Amniotic stem cell (primary cell): ENCODE measurements at regions not wholly inside any gene's neighbourhood (a gene's known extent, or its start where the extent isn't known, plus 50 kb on each side); places are given as distances from the start of the nearest gene placed in this dataset.
"Not testable (repeated sequence)": the region's sequence is repeated elsewhere in the genome, so short reads cannot be mapped to it uniquely, and the experiment has no call there.

Experiments
- DNase-seq: peaks from one replicate; lab custom pipeline; 2025; lab: John Stamatoyannopoulos, UW

- no peak for DNase-seq
Observed at GRCh38 chr19:28744014-28744413, 468.9 kb downstream of the UQCRFS1 start.

GRCh38 chr19:28737021-28737895 is 475.7 kb downstream of the UQCRFS1 start:
- peak; percentile 1 for DNase-seq

- no peak for DNase-seq
Observed at GRCh38 chr19:28736528-28736927, 476.4 kb downstream of the UQCRFS1 start.

- DNase-seq: no peak
Observed at GRCh38 chr19:28731577-28731976, 481.4 kb downstream of the UQCRFS1 start.

GRCh38 chr19:28730791-28731512 is 482.0 kb downstream of the UQCRFS1 start:
- DNase-seq: no peak

GRCh38 chr19:28727480-28728159 is 485.3 kb downstream of the UQCRFS1 start:
- DNase-seq: no peak

DNA sequence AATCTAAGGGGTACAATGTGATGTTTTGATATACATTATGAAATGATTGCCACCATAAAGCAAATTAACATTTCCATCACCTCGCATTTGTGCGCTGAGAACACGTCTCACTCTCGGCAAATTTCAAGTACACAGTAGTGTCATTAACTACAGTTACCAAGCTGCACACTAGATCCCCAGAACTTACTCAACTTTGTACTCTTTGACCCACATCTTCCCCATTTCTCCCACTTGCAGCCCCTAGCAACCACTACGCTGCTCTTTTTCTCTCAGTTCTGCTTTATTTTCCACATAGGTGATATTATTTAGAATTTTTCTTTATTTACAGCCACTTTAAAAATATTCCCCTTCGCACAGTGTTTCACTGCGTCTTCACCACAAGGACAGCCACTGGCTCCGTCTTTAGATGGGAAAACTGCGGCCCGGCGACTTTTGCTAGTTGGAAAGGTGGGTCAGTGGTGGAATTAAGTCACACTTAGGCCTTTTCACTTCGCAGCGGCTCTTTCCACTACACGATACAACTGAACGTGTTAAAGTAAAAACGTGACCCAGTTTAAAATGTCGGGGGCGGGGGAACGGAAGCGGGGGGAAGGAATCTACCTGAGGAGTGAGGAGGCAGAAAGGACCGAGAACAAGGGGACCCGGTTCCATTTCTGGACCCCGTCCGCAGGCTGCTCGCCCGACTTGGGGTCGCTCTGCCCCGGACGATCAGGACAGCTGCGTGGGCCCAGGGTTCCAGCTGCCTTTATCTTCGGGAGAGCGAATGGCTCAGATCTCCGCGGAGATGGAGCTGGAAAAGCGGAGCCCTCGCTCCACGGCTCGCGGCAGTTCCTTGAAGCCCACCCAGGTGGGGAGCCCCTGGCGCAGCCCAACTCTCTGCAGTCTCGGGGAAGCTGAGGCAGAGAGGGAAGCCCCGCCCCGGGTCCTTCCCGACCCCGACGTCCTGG is 486.1 kb downstream of the UQCRFS1 start:
- no peak for DNase-seq

- no peak for DNase-seq
Observed at GRCh38 chr19:28718909-28719308, 494.0 kb downstream of the UQCRFS1 start.

- no peak for DNase-seq
Observed at GRCh38 chr19:28715157-28715556, 497.8 kb downstream of the UQCRFS1 start.

GRCh38 chr19:28711411-28711810 is 501.5 kb downstream of the UQCRFS1 start:
- DNase-seq: no peak

- DNase-seq: peak; percentile 20
Observed at GRCh38 chr19:28710278-28710677, 502.7 kb downstream of the UQCRFS1 start.

- no peak for DNase-seq
Observed at GRCh38 chr19:28706693-28707092, 506.3 kb downstream of the UQCRFS1 start.

- peak; percentile 39 for DNase-seq
Observed at GRCh38 chr19:28705008-28705407, 507.9 kb downstream of the UQCRFS1 start.

DNA sequence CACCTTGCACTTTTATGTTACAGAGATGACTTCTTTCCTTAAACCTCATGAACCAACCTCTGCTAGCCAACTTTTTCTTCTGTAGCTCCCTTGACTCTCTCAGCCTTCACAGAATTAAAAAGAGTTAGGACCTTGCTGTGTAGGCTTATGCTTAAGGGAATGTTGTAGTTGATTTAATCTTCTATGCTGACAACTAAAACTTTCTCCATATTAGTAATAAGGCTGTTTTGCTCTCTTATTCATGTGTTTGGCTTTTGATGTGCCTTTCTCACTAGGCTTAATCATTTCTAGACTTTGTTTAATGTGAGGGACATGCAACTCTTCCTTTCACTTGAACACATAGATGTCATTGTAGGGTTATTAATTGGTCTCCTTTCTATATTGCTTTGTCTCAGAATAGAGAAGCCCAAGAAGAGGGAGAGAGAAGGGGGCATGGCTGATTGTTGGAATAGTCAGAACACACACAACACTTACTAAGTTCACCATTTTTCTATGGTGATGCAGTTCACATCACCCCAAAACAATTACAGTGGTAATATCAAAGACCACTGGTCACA is 509.5 kb downstream of the UQCRFS1 start:
- DNase-seq: no peak

DNA sequence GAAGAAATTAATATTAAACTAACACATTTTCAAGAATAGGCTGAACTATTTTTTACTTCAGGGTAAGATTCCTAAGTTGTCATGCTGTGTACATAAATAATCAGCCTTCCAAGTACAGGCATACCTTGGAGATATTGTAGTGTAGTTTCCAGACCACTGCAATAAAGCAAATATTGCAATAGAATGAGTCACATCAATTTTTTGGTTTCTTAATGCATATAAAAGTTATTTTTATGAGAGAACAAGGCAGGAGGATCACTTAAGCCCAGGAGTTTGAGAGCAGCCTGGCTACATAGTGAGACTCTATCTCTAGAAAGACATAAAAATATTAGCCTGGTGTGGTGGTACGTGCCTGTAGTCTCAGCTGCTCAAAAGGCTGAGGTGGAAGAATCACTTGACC is 511.5 kb downstream of the UQCRFS1 start:
- DNase-seq: no peak

DNA sequence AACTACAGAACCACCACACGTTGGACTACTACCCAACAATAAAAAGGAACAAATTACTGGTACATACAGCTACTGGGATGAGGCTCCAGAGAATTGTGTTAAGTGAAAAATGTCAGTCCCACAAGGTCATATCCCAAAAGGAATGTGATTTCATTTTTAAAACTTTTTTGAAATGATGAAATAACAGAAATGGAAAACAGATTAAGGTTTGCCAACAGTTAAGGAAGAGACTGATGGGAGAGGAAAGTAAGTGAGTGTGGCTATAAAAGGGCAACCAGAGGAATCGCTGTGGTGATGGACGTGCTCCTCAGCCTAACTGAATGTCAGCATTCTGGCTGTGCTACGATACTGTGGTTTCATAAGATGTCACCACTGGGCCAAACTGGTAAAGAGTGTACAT is 512.8 kb downstream of the UQCRFS1 start:
- DNase-seq: no peak

GRCh38 chr19:28697308-28697707 is 515.6 kb downstream of the UQCRFS1 start:
- no peak for DNase-seq

DNA sequence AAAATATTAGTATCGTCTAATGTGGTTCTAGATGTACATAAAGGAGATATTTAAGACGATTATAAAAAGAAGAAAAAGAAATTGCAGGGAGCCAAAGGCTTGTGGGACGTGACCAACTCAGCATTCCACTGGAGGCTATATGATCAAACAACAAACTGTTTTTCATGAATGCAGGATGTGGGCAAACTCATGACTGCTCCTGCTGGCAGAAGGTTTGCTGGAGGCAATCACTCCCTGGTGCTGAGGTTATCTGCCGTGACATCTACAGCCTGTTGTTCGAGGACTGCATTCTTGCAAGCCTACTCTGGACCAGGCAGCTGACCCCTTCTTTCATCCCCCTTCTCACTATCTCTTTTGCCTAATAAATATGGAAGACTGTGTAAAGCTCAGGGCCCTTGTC is 518.1 kb downstream of the UQCRFS1 start:
- no peak for DNase-seq

DNA sequence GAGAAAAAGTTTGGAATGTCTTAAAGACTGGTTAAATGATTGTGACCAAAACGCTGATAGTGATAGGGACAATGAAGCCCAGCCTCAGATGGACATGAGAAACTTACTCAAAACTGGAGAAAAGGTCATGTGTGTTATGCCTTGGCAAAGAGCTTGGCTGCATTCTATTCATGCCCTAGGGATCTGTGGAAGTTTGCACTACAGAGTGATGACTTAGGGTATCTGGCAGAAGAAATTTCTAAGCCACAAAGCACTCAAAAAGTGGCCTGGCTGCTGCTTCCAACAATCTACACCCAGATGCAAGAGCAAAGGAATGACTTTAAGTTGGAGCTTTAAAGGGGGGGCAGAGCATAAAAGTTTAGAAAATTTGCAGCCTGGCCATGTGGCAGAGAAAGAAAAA is 521.3 kb downstream of the UQCRFS1 start:
- DNase-seq: no peak

DNA sequence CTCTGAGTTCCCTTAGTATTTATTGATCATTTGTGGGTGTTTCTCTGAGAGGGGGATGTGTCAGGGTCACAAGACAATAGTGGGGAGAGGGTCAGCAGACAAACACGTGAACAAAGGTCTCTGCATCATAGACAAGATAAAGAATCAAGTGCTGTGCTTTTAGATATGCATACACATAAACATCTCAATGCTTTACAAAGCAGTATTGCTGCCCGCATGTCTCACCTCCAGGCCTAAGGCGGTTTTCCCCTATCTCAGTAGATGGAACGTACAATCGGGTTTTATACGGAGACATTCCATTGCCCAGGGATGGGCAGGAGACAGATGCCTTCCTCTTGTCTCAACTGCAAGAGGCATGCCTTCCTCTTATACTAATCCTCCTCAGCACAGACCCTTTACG is 523.5 kb downstream of the UQCRFS1 start:
- not testable (repeated sequence) for DNase-seq

DNA sequence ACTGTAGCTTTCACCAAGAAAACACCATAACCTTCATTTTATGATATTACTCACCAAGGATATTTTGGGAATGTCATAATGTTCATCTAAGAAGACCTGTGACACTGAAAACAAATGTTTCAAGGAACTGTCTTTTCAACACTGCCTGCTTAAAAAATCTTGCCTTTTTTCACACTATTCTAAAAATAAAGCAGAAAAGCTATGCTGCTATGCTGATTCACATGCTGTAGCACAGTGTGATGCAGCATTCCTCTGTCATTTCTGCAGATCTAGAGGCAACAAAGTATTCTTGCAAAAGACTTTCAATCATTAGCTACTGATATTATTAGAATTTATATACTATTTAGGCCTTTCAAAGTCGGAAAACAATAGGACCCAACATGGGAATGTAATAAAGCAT is 525.7 kb downstream of the UQCRFS1 start:
- no peak for DNase-seq
